B cell (primary cell): ENCODE measurements at regions not wholly inside any gene's neighbourhood (a gene's known extent, or its start where the extent isn't known, plus 50 kb on each side); places are given as distances from the start of the nearest gene placed in this dataset.

Source experiments
- ATAC-seq: fragments of 200-7000 bp; cut with Tn5 transposase; one replicate; pipeline ENCODE4 v1.10.0; 2021; ENCODE audit warnings: low read depth, mild to moderate bottlenecking, moderate number of reproducible peaks, moderate library complexity
- CTCF ChIA-PET: fragments of 350-600 bp; sonication (Branson Sonifier 250); formaldehyde crosslinking; loops from one replicate; lab custom pipeline; 2021; ENCODE audit warnings: antibody characterized with exemption, inconsistent platforms; lab: Charles Lee
- POLR2A ChIA-PET: fragments of 350-600 bp; sonication (Branson Sonifier 250); formaldehyde crosslinking; loops from one replicate; lab custom pipeline; 2021; ENCODE audit warnings: antibody characterized with exemption; lab: Charles Lee
- DNase-seq: peaks from one replicate; pipeline ENCODE4 v3.0.0; 2013
- H2AFZ ChIP-seq: 2 replicates; pipeline ENCODE4 v1.6.1; 2012; ENCODE audit warnings: mild to moderate bottlenecking, low read depth, low read length; ENCODE audit not compliant: insufficient read depth, poor library complexity, severe bottlenecking
- H3K27ac ChIP-seq, 2 donors: 1 replicate in 1 of 2; 2 replicates in 1 of 2; pipeline ENCODE4 v1.5.1; 2012 to 2013; ENCODE audit warnings: low read length in 2 of 2, mild to moderate bottlenecking in 2 of 2, moderate library complexity in 1 of 2
- H3K27me3 ChIP-seq, 4 experiments: fragments of 200-600 bp in 1 of 4; sonication (generic) in 1 of 4; replicated peaks in 1 of 4; 1 replicate in 2 of 4; 2 replicates in 2 of 4; pipeline versions ENCODE4 v1.6.1 to v1.7.0; 2013 to 2016; ENCODE audit warnings: low read length in 3 of 4, mild to moderate bottlenecking in 2 of 4, mixed read lengths in 1 of 4, moderate library complexity in 1 of 4; ENCODE audit not compliant: insufficient read depth in 4 of 4, control insufficient read depth in 3 of 4; ENCODE audit errors: control extremely low read depth in 1 of 4
- H3K36me3 ChIP-seq, 2 experiments: replicated peaks in 1 of 2; 1 replicate in 1 of 2; 2 replicates in 1 of 2; pipeline versions ENCODE4 v1.6.1 to v1.7.1; 2013; ENCODE audit warnings: low read length in 1 of 2; ENCODE audit not compliant: insufficient read depth in 2 of 2, control insufficient read depth in 1 of 2; ENCODE audit errors: control extremely low read depth in 1 of 2, extremely low read depth in 1 of 2
- H3K4me1 ChIP-seq, 2 donors: fragments of 200-600 bp in 1 of 2; sonication (generic) in 1 of 2; 1 replicate in 1 of 2; 2 replicates in 1 of 2; pipeline versions ENCODE4 v1.5.1 to v1.6.1; 2013 to 2017; ENCODE audit warnings: low read length in 2 of 2; ENCODE audit not compliant: control insufficient read depth in 2 of 2, insufficient read depth in 2 of 2
- H3K4me2 ChIP-seq: replicated peaks from 2 replicates; pipeline ENCODE3; 2012; ENCODE audit warnings: mild to moderate bottlenecking, low read depth, low read length; ENCODE audit not compliant: poor library complexity, severe bottlenecking
- H3K4me3 ChIP-seq, 5 experiments: fragments of 200-600 bp in 1 of 5; sonication (generic) in 1 of 5; 1 replicate in 3 of 5; 2 replicates in 2 of 5; pipeline versions ENCODE4 v1.5.1 to v1.7.0; 2011 to 2016; ENCODE audit warnings: low read length in 4 of 5, mild to moderate bottlenecking in 4 of 5, low read depth in 2 of 5, control low read depth in 1 of 5, moderate library complexity in 1 of 5; ENCODE audit not compliant: insufficient read depth in 1 of 5; ENCODE audit errors: control extremely low read depth in 1 of 5, extremely low read depth in 1 of 5
- H3K79me2 ChIP-seq: fragments of 200-600 bp; sonication (generic); one replicate; pipeline ENCODE4 v1.6.0; 2016; ENCODE audit warnings: low read length; ENCODE audit not compliant: control insufficient read depth, insufficient read depth
- H3K9ac ChIP-seq: fragments of 200-600 bp; sonication (generic); 2 replicates; pipeline ENCODE4 v1.6.1; 2017; ENCODE audit warnings: mild to moderate bottlenecking, low read length, moderate library complexity
- H3K9me3 ChIP-seq, 3 donors: one replicate each; pipeline versions ENCODE4 v1.6.1 to v1.7.1; 2013; ENCODE audit warnings: low read length in 2 of 3; ENCODE audit not compliant: control insufficient read depth in 2 of 3, insufficient read depth in 1 of 3; ENCODE audit errors: control extremely low read depth in 1 of 3
- H4K20me1 ChIP-seq: 2 replicates; pipeline ENCODE4 v1.6.0; 2012; ENCODE audit warnings: mild to moderate bottlenecking, low read length; ENCODE audit not compliant: insufficient read depth, control insufficient read depth, poor library complexity, severe bottlenecking
- H3K27ac Mint-ChIP-seq: one replicate; pipeline ENCODE4 v1.8.0; 2021; ENCODE audit warnings: mixed read lengths
- H3K27me3 Mint-ChIP-seq: one replicate; pipeline ENCODE4 v1.8.0; 2021; ENCODE audit warnings: mixed read lengths
- H3K4me1 Mint-ChIP-seq: one replicate; pipeline ENCODE4 v1.8.0; 2021; ENCODE audit warnings: mixed read lengths
- H3K4me3 Mint-ChIP-seq: one replicate; pipeline ENCODE4 v1.8.0; 2021; ENCODE audit warnings: mixed read lengths
- H3K9me3 Mint-ChIP-seq: one replicate; pipeline ENCODE4 v1.8.0; 2022; ENCODE audit warnings: mixed read lengths; ENCODE audit not compliant: insufficient read depth
- CTCF ChIP-seq: fragments of 200-600 bp; IDR thresholded peaks from one replicate; pipeline ENCODE4 v1.8.0; 2022; ENCODE audit warnings: antibody characterized with exemption, mild to moderate bottlenecking
- EZH2 ChIP-seq: IDR thresholded peaks from 2 replicates; pipeline ENCODE4 v1.6.1; 2012; ENCODE audit warnings: borderline replicate concordance, low read depth, mild to moderate bottlenecking, moderate library complexity, low read length; ENCODE audit not compliant: insufficient read depth, poor library complexity, severe bottlenecking
- intact Hi-C: fragments of 100-400 bp; cut with micrococcal nuclease; formaldehyde crosslinking; loops from one replicate; pipeline ENCODE4 v1.10.0; 2022

GRCh38 chr9:78399153-78399552 lies 102.2 kb downstream of the PSAT1 start:
- no peak overlapping the region for H3K9ac ChIP-seq
- H3K9me3 ChIP-seq, result peaks cover 0 to 6% (median 3%) of the 10 kb centered on the region in 3 donors
- POLR2A ChIA-PET, result no interaction called here
- ATAC-seq (no peak), DNase-seq (no peak)
- no peaks in the 10 kb centered on the region for H3K36me3 ChIP-seq
- intact Hi-C loops, result no loop called here
- H3K27ac ChIP-seq, result no peak overlapping the region
- Mint-ChIP-seq H3K9me3 (peaks cover 8% of the 10 kb centered on the region), H3K27ac (no peak overlapping the region), H3K4me1 (no peaks in the 10 kb centered on the region), H3K27me3 (peaks cover 3% of the 10 kb centered on the region), H3K4me3 (no peak overlapping the region)
- CTCF ChIA-PET, result interaction anchor here (0.7 kb wide), 1 partner anchor 26 kb away, joined by 4 read pairs; no protein-coding TSS in a partner anchor
- no peaks in the 10 kb centered on the region for H3K79me2 ChIP-seq
- peaks cover 0 to 6% (median 0%) of the 10 kb centered on the region in 4 experiments for H3K27me3 ChIP-seq
- no peak overlapping the region for H3K4me2 ChIP-seq
- H2AFZ ChIP-seq, result no peak overlapping the region
- TF ChIP-seq CTCF (no peak), EZH2 (no peak)
- H3K4me1 ChIP-seq, result no peaks in the 10 kb centered on the region
- H3K4me3 ChIP-seq, result no peak overlapping the region
- no peaks in the 10 kb centered on the region for H4K20me1 ChIP-seq

DNA sequence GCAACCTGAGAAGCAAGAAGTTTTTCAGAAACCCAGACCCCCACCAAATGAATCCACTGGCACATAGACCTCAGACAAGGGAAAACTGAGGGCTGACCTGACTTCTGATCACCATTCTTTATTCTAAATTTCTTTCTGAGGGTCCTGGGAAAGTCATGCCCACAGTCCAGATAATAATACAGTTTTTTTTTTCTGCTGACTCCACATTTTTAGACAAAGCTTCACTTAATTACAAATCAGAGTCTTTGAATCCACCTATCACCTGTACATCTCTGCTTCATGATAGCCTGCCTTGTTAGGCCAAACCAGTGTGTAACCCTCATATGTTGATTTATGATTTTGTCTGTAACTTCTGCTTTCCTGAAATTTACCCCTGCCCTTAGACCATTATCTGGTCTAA lies 103.6 kb downstream of the PSAT1 start:
- Histone ChIP-seq H3K36me3 (no peaks in the 10 kb centered on the region), H3K4me1 (no peaks in the 10 kb centered on the region), H3K9me3 (no peaks in the 10 kb centered on the region), H3K9ac (no peak overlapping the region), H3K4me2 (no peak overlapping the region), H4K20me1 (no peaks in the 10 kb centered on the region), H3K79me2 (no peaks in the 10 kb centered on the region), H3K27me3 (peaks cover 0 to 6% (median 0%) of the 10 kb centered on the region in 4 experiments), H3K27ac (no peak overlapping the region), H2AFZ (no peak overlapping the region), H3K4me3 (no peak overlapping the region)
- ATAC-seq (no peak), DNase-seq (no peak)
- TF ChIP-seq CTCF (no peak), EZH2 (no peak)
- H3K27me3 Mint-ChIP-seq, result peaks cover 3% of the 10 kb centered on the region
- peaks cover 2% of the 10 kb centered on the region for H3K9me3 Mint-ChIP-seq
- intact Hi-C loops, result no loop called here
- no peaks in the 10 kb centered on the region for H3K4me1 Mint-ChIP-seq
- ChIA-PET CTCF (no interaction called here), POLR2A (no interaction called here)
- no peak overlapping the region for H3K4me3 Mint-ChIP-seq
- no peak overlapping the region for H3K27ac Mint-ChIP-seq
